Prostate gland (tissue), 2 donors: ENCODE measurements at regions not wholly inside any gene's neighbourhood (a gene's known extent, or its start where the extent isn't known, plus 50 kb on each side); places are given as distances from the start of the nearest gene placed in this dataset.

Experiments used
- CTCF ChIP-seq, 4 experiments: fragments of 200-600 bp in 2 of 4; fragments of 450-650 bp in 2 of 4; sonication (generic) in 2 of 4; IDR thresholded peaks; 1 replicate in 3 of 4; 2 replicates in 1 of 4; pipeline ENCODE4 v1.5.1; 2016 to 2019; ENCODE audit warnings: antibody characterized with exemption in 4 of 4, mild to moderate bottlenecking in 2 of 4, moderate library complexity in 2 of 4
- POLR2A ChIP-seq: fragments of 450-650 bp; IDR thresholded peaks from one replicate; pipeline ENCODE4 v1.6.1; 2016; ENCODE audit warnings: antibody characterized with exemption, mild to moderate bottlenecking
- POLR2AphosphoS5 ChIP-seq: sonication (generic); formaldehyde crosslinking; IDR thresholded peaks from one replicate; pipeline ENCODE4 v1.6.1; 2017; ENCODE audit warnings: antibody characterized with exemption

GRCh38 chr4:20194123-20195013 is 57.3 kb upstream of the SLIT2 start:
- TF ChIP-seq CTCF (IDR thresholded peaks at IDR 0.05) (no peak), POLR2A (no peak), POLR2AphosphoS5 (no peak)
